A673 (cell line): ENCODE measurements at regions not wholly inside any gene's neighbourhood (a gene's known extent, or its start where the extent isn't known, plus 50 kb on each side); places are given as distances from the start of the nearest gene placed in this dataset.
A peak's percentile ranks its signal among the peaks of the same experiment; 100 is the strongest.

ENCODE experiments used
- BruUV-seq: library from RNA; stranded (reverse); fragments of 400-500 nt; replicated peaks from 2 replicates; lab custom pipeline; 2021; lab: Mats Ljungman, UMichigan
- CTCF ChIA-PET: fragments of 300-600 bp; sonication (Branson Sonifier 250); formaldehyde crosslinking; loops from one replicate; lab custom pipeline; 2022; ENCODE audit warnings: antibody characterized with exemption; lab: Charles Lee
- POLR2A ChIA-PET: fragments of 300-600 bp; sonication (Branson Sonifier 250); formaldehyde crosslinking; loops from one replicate; lab custom pipeline; 2022; ENCODE audit warnings: antibody characterized with exemption; ENCODE audit not compliant: low non-redundant PET; lab: Charles Lee
- DNase-seq: peaks from one replicate; pipeline ENCODE4 v3.0.0-alpha.2; 2015; ENCODE audit warnings: low spot score
- H3K27ac ChIP-seq: fragments of 200-600 bp; sonication (generic); 2 replicates; pipeline ENCODE4 v1.5.1; 2016; ENCODE audit warnings: mixed run types, low read depth, mild to moderate bottlenecking, mixed read lengths, antibody characterized with exemption, low read length; ENCODE audit not compliant: poor library complexity, severe bottlenecking
- H3K27me3 ChIP-seq: fragments of 200-600 bp; sonication (generic); replicated peaks from 2 replicates; pipeline ENCODE4 v1.6.1; 2017; ENCODE audit warnings: mixed run types, low read depth, mild to moderate bottlenecking, mixed read lengths, antibody characterized with exemption, low read length; ENCODE audit not compliant: insufficient read depth, poor library complexity
- H3K36me3 ChIP-seq: fragments of 200-600 bp; sonication (generic); 2 replicates; pipeline ENCODE4 v1.6.1; 2016; ENCODE audit warnings: mixed run types, mild to moderate bottlenecking, mixed read lengths, antibody characterized with exemption, low read length; ENCODE audit not compliant: insufficient read depth, poor library complexity, severe bottlenecking
- H3K4me1 ChIP-seq: fragments of 200-600 bp; sonication (generic); 2 replicates; pipeline ENCODE4 v1.6.1; 2017; ENCODE audit warnings: mixed run types, mild to moderate bottlenecking, mixed read lengths, antibody characterized with exemption, low read length; ENCODE audit not compliant: insufficient read depth, poor library complexity, severe bottlenecking
- H3K4me3 ChIP-seq: fragments of 200-600 bp; sonication (generic); 2 replicates; pipeline ENCODE4 v1.5.1; 2016; ENCODE audit warnings: low read depth, mixed run types, mild to moderate bottlenecking, mixed read lengths, low read length; ENCODE audit not compliant: poor library complexity, severe bottlenecking
- H3K9me3 ChIP-seq: fragments of 200-600 bp; sonication (generic); 2 replicates; pipeline ENCODE4 v1.6.1; 2016; ENCODE audit warnings: mixed run types, low read depth, mild to moderate bottlenecking, mixed read lengths, antibody characterized with exemption, low read length; ENCODE audit not compliant: poor library complexity, severe bottlenecking
- CTCF ChIP-seq: fragments of 300-800, 200-600 bp; sonication (generic); conservative IDR thresholded peaks from 2 replicates; pipeline ENCODE4 v1.5.1; 2017; ENCODE audit warnings: low read depth, mild to moderate bottlenecking, antibody characterized with exemption, low read length, moderate library complexity, mixed read lengths
- EZH2 ChIP-seq: fragments of 200-600 bp; sonication (generic); IDR thresholded peaks from 2 replicates; pipeline ENCODE4 v1.6.1; 2017; ENCODE audit warnings: borderline replicate concordance, low read depth, mild to moderate bottlenecking, mixed read lengths, antibody characterized with exemption, low read length; ENCODE audit not compliant: poor library complexity, severe bottlenecking
- intact Hi-C: fragments of 100-400 bp; cut with micrococcal nuclease; formaldehyde crosslinking; loops from one replicate; pipeline ENCODE4 v1.10.0; 2022; ENCODE audit not compliant: unreplicated experiment

DNA sequence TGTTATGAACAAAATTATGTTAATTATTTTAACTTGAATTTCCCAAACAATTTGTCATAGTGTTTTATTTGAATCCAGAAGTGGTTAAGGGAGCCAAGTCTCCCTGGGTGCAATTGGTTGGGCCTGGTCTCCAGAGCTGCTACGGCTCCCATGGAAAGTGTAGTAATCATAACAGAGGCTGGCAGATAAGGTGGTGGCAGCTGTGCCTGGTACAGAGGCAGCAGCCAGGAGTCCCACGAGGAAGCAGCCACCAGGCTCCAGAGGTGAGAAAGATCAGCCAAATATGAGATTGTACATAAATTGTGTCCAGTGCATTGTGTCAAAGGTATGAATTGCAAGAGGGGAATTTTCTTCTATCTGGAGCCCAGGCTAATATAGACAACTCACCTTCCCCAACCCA is 368.9 kb upstream of the PTBP2 start:
- peaks cover 20% of the 10 kb centered on the region for H3K4me1 ChIP-seq
- DNase-seq = no peak
- H3K27ac ChIP-seq = no peak overlapping the region
- no peaks in the 10 kb centered on the region for H3K36me3 ChIP-seq
- POLR2A ChIA-PET = no interaction called here
- no peaks in the 10 kb centered on the region for H3K27me3 ChIP-seq
- TF ChIP-seq EZH2 (no peak), CTCF (no peak)
- H3K4me3 ChIP-seq = no peak overlapping the region
- no TSS peak for BruUV-seq
- intact Hi-C loops = no loop called here
- H3K9me3 ChIP-seq = no peaks in the 10 kb centered on the region
- CTCF ChIA-PET = no interaction called here

DNA sequence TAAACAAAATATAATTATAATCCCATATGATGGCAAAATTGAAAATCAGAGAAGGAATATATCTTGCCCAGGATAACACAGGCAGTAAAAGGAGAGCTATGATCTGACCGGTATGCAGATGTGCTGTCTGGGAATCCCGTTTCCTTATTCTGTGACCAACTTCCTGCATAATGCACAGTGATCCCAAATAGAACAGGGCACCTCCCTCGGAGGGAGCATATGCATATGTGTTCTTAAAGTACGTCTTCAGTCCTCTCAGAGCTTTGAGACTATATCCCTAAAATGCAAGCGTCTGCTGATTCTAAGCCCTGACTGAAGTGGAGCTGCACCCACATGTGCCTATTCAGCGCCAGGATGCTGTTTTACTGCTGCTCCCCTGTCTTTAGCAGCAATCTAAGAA is 366.1 kb upstream of the PTBP2 start:
- peak; percentile 49 for DNase-seq
- intact Hi-C loops = no loop called here
- peaks cover 26% of the 10 kb centered on the region for H3K4me1 ChIP-seq
- ChIA-PET POLR2A (no interaction called here), CTCF (interaction anchor here (0.5 kb wide), 1 partner anchor 1068 kb away, joined by 3 read pairs; no protein-coding TSS in a partner anchor)
- no TSS peak for BruUV-seq
- no peak for TF ChIP-seq EZH2
- no peak for TF ChIP-seq CTCF
- no peak overlapping the region for H3K27ac ChIP-seq
- H3K9me3 ChIP-seq = no peaks in the 10 kb centered on the region
- H3K4me3 ChIP-seq = peak overlapping the region; percentile 4
- no peaks in the 10 kb centered on the region for H3K27me3 ChIP-seq
- H3K36me3 ChIP-seq = no peaks in the 10 kb centered on the region

DNA sequence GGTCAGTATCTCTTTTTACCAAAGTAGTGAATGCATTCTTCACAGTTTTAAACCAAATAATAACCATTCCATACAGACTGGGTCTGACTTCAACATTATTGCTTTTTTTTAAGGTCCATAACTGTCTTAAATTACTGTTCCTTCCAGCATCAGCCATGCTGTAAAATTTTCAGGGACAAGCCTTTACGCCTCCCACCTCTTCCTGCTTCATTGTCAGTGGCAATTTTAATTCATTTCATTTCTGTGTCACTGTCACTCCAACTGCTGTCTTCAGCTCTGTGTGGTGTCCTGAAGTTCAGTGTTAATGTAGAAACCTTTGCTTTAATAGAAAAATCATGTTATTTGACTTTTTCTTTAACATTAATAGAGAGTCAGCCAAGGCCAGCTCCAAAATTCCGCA is 365.6 kb upstream of the PTBP2 start:
- intact Hi-C loops = no loop called here
- Histone ChIP-seq H3K9me3 (no peaks in the 10 kb centered on the region), H3K27ac (no peak overlapping the region), H3K36me3 (no peaks in the 10 kb centered on the region), H3K27me3 (no peaks in the 10 kb centered on the region), H3K4me3 (peak overlapping the region; percentile 4), H3K4me1 (peaks cover 26% of the 10 kb centered on the region)
- POLR2A ChIA-PET = no interaction called here
- CTCF ChIA-PET = interaction anchor here (0.6 kb wide), 1 partner anchor 896 kb away, joined by 3 read pairs; no protein-coding TSS in a partner anchor
- DNase-seq = peak; percentile 61
- TF ChIP-seq EZH2 (no peak), CTCF (no peak)
- no TSS peak for BruUV-seq
